ENCODE measurements at regions not wholly inside any gene's neighbourhood (a gene's known extent, or its start where the extent isn't known, plus 50 kb on each side); places are given as distances from the start of the nearest gene placed in this dataset.

- intact Hi-C loops (cut with micrococcal nuclease) = no loop called here
Observed at GRCh38 chr13:105805892-105806627, 729.4 kb downstream of the EFNB2 start.

GRCh38 chr13:105804561-105805190 lies 730.8 kb downstream of the EFNB2 start:
- intact Hi-C loops (cut with micrococcal nuclease) = no loop called here

GRCh38 chr13:105799155-105799554 lies 736.3 kb downstream of the EFNB2 start:
- intact Hi-C loops (cut with micrococcal nuclease) = no loop called here

- intact Hi-C loops (cut with micrococcal nuclease) = no loop called here
Observed at GRCh38 chr13:105798541-105798940, 736.9 kb downstream of the EFNB2 start.

- intact Hi-C loops (cut with micrococcal nuclease) = no loop called here
Observed at GRCh38 chr13:105796081-105796480, 739.4 kb downstream of the EFNB2 start.

- intact Hi-C loops (cut with micrococcal nuclease) = no loop called here
Observed at GRCh38 chr13:105790923-105791322, 744.5 kb downstream of the EFNB2 start.

DNA sequence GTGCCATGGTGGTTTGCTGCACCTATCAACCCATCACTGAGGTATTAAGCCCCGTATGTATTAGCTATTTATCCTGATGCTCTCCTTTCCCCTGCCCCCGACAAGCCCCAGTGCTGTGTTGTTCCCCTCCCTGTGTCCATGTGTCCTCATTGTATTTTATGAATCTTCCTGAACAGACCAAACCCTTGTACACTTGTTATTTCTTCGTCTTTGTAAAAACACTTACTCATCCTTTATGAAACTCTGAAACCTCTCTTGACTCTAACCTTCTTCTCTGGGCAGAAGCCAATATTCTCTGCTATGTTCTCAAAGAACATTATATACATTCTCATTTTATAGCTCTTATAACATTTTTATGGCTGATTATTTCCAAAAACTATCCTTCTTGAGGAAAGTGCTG lies 746.9 kb downstream of the EFNB2 start:
- intact Hi-C loops (cut with micrococcal nuclease) = no loop called here

GRCh38 chr13:105787632-105788031 lies 747.8 kb downstream of the EFNB2 start:
- intact Hi-C loops (cut with micrococcal nuclease) = no loop called here

DNA sequence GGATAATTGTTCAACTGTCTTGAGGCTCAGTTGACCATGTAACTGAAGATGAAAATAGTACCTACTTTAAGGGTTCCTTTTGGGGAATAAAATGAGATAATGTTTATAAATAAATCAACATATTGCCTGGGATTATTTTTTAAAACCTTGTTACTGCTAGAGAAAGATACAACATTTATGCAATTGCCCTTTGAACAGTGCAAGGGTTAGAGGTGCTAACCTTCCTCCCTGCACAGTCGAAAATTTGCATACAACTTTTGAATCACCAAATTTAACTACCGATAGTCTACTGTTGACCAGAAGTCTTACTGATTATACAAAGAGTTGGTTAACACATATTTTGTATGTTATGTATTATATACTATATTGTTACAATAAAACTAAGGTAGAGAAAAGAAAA lies 750.0 kb downstream of the EFNB2 start:
- intact Hi-C loops (cut with micrococcal nuclease) = no loop called here

DNA sequence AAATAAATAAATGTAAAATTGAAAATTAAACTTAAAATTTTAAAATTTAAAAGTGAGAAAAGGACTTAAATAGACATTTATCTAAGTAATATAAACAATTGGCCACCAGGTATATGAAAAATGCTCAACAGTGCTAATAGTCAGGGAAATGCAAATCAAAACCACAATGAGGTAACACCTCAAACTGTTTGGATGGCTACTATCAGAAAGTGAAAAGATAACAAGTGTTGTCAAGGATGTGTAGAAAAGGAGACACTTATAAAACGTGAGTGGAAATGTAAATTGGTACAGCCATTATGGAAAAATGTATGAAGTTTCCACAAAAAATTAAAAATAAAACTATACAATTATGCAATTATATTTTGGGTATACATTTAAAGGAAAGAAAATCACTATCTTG lies 752.2 kb downstream of the EFNB2 start:
- intact Hi-C loops (cut with micrococcal nuclease) = no loop called here

GRCh38 chr13:105778196-105778595 lies 757.3 kb downstream of the EFNB2 start:
- intact Hi-C loops (cut with micrococcal nuclease) = no loop called here

DNA sequence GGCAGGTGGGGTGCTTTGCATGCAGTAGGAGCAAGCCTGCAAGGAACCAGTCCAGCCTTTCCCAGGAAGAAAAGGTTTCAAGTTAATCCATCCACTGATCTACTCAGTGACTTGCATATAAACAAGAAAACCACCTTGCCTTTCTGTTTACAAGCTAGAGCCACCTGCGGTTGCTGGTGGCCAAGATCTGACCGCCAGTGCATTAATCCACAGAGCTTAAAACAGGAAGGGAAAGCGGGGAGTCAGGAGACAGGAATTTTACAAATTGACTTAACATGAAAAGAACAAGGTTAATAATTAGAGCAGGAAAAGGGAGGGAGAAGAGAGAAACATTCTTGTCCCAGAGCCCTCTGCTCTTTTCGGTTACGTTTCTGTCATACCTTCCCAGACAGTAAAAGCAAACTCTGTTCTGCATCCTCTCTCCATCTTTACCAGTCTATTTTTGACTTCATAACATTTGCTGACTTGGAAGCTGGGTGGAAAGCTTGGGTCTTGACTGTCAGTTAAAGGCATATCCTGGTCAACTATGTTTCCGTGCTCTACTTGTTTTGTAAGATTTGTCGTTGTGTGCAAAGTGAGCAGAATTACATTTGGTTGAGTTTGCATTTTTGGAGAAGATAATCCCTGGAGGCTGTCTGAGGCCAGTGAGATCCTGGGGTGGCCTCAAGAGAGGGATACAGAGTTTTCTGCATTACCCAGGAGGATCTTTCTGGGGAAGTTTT lies 760.6 kb downstream of the EFNB2 start:
- intact Hi-C loops (cut with micrococcal nuclease) = no loop called here

- intact Hi-C loops (cut with micrococcal nuclease) = no loop called here
Observed at GRCh38 chr13:105773863-105774538, 761.5 kb downstream of the EFNB2 start.

DNA sequence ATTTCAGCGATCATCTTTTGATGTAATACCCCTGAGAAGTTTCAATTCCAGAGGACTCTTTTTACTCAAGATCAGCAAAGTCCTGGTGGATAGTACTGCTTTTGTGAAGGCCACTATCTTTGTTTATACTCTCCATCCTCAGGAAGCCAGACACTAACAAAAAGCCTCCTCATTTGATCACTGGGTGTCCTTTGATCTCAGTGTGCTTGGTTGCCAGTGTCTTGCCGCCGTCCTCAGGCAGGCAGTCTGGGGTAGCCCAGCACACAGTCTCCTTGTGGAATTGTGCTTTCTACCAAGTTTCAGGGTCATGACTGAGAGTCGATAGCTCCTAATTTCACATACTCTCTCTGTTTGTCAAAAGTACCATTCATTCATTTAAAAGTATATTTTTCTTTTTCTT lies 762.2 kb downstream of the EFNB2 start:
- intact Hi-C loops (cut with micrococcal nuclease) = no loop called here

DNA sequence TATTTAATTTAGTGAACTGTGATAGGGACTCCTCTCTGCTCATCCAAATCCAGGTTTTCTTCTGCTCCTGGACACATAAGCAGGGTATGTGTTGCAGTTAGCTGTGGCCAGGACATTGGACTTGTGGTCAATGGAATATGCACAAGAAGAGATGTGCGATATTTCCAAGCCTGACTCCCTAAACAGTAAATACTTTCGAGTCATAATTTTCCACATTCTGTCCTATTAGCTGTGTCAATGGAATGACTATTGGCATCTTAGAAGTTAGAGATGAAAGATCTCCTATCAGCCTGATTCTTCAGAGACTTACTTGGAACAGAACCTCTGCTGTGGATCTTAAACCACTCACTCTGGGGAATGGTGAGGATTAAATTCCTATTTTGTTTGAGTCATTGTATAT lies 771.0 kb downstream of the EFNB2 start:
- intact Hi-C loops (cut with micrococcal nuclease) = no loop called here

GRCh38 chr13:105763851-105764250 lies 771.6 kb downstream of the EFNB2 start:
- intact Hi-C loops (cut with micrococcal nuclease) = no loop called here

DNA sequence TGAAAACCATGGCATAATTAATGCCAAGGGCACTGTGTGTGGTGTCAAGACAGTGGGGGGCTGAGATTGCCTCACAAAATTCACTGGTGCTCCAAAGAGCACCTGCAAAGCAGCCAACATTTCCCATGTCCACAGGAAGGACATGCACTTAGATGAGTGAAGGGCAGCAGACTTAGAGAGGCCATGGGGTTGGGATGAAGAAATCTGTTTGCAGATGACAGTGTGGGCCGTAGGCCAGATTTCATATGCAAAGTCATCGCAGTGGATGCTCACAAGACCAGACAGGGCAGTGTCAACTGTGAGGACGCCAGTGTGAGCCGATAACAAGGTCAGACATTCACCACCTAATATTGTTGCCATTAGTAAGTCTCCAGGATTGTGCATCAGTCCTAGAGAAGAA lies 773.4 kb downstream of the EFNB2 start:
- intact Hi-C loops (cut with micrococcal nuclease) = no loop called here

DNA sequence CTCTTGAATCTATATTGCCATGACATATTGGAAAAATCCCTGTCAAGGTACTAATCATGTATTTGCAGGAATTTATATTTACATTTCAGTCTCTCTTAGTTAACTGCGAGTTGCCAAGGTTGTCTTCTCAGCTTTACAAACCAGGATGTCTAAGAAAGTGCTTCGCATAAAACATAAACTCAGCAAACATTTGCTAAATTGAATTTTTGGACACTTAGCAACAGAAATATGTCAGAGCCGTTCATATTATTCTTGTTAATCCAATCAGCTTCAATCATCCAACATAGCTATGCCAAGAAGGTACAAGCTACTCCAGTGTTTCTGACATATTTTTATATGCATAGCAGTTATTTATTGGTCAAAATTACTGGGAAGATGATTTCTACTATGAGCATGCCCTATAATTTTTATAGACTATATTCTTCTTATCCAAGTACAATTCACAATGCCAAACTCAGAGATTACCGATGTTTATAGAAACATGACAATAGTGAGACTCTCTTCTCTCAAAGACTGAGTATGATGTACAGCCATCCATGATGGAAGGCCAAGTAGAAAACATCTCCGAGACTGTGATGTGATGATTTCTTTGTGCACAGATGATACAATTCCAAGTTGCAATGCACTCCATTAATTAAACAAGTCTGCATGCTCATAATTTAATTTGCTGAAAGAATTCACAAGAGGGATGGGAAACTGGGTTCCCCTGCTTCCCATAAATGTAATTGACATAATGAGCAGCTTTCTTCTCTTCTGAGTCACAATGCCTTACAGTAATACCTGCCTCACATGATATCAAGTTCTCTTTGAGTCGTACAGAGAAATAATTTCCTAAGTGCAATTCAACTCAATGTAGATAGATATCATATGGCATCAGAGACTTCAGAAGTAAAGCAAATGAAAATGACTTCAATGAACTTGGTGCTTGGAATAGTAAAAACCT lies 776.3 kb downstream of the EFNB2 start:
- intact Hi-C loops (cut with micrococcal nuclease) = no loop called here

- intact Hi-C loops (cut with micrococcal nuclease) = no loop called here
Observed at GRCh38 chr13:105740739-105741138, 794.7 kb downstream of the EFNB2 start.

- intact Hi-C loops (cut with micrococcal nuclease) = no loop called here
Observed at GRCh38 chr13:105737688-105738087, 797.8 kb downstream of the EFNB2 start.

- intact Hi-C loops (cut with micrococcal nuclease) = no loop called here
Observed at GRCh38 chr13:105735281-105735680, 800.2 kb downstream of the EFNB2 start.
